ENCODE measurements at regions not wholly inside any gene's neighbourhood (a gene's known extent, or its start where the extent isn't known, plus 50 kb on each side); places are given as distances from the start of the nearest gene placed in this dataset.

GRCh38 chr9:129344641-129345495 lies 166.8 kb upstream of the IER5L start:
- TF ChIP-seq EZH2phosphoT487 (IDR thresholded peaks at IDR 0.05; ENCODE audit: insufficient read depth, low read depth), result no peak
- no peak for TF ChIP-seq EZH2 (IDR thresholded peaks at IDR 0.05; ENCODE audit: insufficient read depth, poor library complexity, severe bottlenecking)

Measured in GM23248 (cell line).